ENCODE measurements at regions not wholly inside any gene's neighbourhood (a gene's known extent, or its start where the extent isn't known, plus 50 kb on each side); places are given as distances from the start of the nearest gene placed in this dataset.

- TF ChIP-seq EP300 (IDR thresholded peaks at IDR 0.05), result no peak
- no peak for TF ChIP-seq CTCF (IDR thresholded peaks at IDR 0.05)
These were observed 110.6 kb downstream of the BMP4 start for GRCh38 chr14:53845813-53846693.
